SK-N-SH (cell line): ENCODE measurements at regions not wholly inside any gene's neighbourhood (a gene's known extent, or its start where the extent isn't known, plus 50 kb on each side); places are given as distances from the start of the nearest gene placed in this dataset.

Experiments used
- CTCF ChIA-PET: fragments of 300-600, 350-600 bp; formaldehyde crosslinking; extraction: SDS; loops from one replicate; lab custom pipeline; 2021; lab: Yijun Ruan, JAX
- POLR2A ChIA-PET: fragments of 350-600 bp; sonication (Branson Sonifier 250); formaldehyde crosslinking; extraction: SDS; loops from one replicate; lab custom pipeline; 2020; ENCODE audit warnings: antibody characterized with exemption, inconsistent platforms; lab: Yijun Ruan, JAX
- DNase-seq: peaks from one replicate; pipeline ENCODE4 v3.0.0; 2012
- H2AFZ ChIP-seq: fragments of 200-600 bp; sonication (generic); 2 replicates; pipeline ENCODE4 v1.8.1; 2016; ENCODE audit warnings: antibody characterized with exemption, mild to moderate bottlenecking, low read depth
- H3F3A ChIP-seq: fragments of 200-600 bp; sonication (generic); replicated peaks from 2 replicates; pipeline ENCODE3; 2016; ENCODE audit warnings: antibody characterized with exemption, mild to moderate bottlenecking; ENCODE audit not compliant: insufficient read depth
- H3K27ac ChIP-seq, 2 experiments: fragments of 200-500 bp in 1 of 2; fragments of 200-600 bp in 1 of 2; sonication (Bioruptor generic) in 1 of 2; sonication (generic), shearing (Covaris generic) in 1 of 2; 2 replicates each; pipeline versions ENCODE4 v1.5.1 to v1.6.1; 2014 to 2016; ENCODE audit warnings: low read depth in 2 of 2, inconsistent platforms in 1 of 2, low read length in 1 of 2, mild to moderate bottlenecking in 1 of 2, mixed read lengths in 1 of 2
- H3K27me3 ChIP-seq: fragments of 200-600 bp; sonication (generic), shearing (Covaris generic); 2 replicates; pipeline ENCODE4 v1.6.1; 2016; ENCODE audit warnings: mixed run types; ENCODE audit not compliant: insufficient read depth
- H3K36me3 ChIP-seq, 2 experiments: fragments of 200-500 bp in 1 of 2; fragments of 200-600 bp in 1 of 2; sonication (Bioruptor generic) in 1 of 2; sonication (generic) in 1 of 2; replicated peaks in 1 of 2; 2 replicates each; pipeline versions ENCODE3 to v1.5.1; 2014 to 2016; ENCODE audit warnings: low read length in 1 of 2, mild to moderate bottlenecking in 1 of 2; ENCODE audit not compliant: insufficient read depth in 2 of 2, control insufficient read depth in 1 of 2
- H3K4me1 ChIP-seq, 2 experiments: fragments of 200-500 bp in 1 of 2; fragments of 200-600 bp in 1 of 2; sonication (Bioruptor generic) in 1 of 2; sonication (generic), shearing (Covaris generic) in 1 of 2; 2 replicates each; pipeline versions ENCODE4 v1.5.1 to v1.6.1; 2014 to 2016; ENCODE audit warnings: low read depth in 1 of 2, low read length in 1 of 2, mixed run types in 1 of 2; ENCODE audit not compliant: insufficient read depth in 2 of 2, control insufficient read depth in 1 of 2
- H3K4me2 ChIP-seq: fragments of 200-600 bp; sonication (generic), shearing (Covaris generic); 2 replicates; pipeline ENCODE4 v1.6.1; 2017; ENCODE audit warnings: mixed run types
- H3K4me3 ChIP-seq, 2 experiments: fragments of 200-500 bp in 1 of 2; fragments of 200-600 bp in 1 of 2; sonication (Bioruptor generic) in 1 of 2; sonication (generic), shearing (Covaris generic) in 1 of 2; 2 replicates each; pipeline versions ENCODE4 v1.5.1 to v1.8.1; 2014 to 2016; ENCODE audit warnings: low read depth in 2 of 2, inconsistent platforms in 1 of 2, low read length in 1 of 2, mild to moderate bottlenecking in 1 of 2, mixed read lengths in 1 of 2, moderate library complexity in 1 of 2
- H3K79me2 ChIP-seq: fragments of 200-600 bp; sonication (generic); 2 replicates; pipeline ENCODE4 v1.8.1; 2017; ENCODE audit warnings: mild to moderate bottlenecking; ENCODE audit not compliant: insufficient read depth
- H3K9ac ChIP-seq: fragments of 200-600 bp; sonication (generic); 2 replicates; pipeline ENCODE4 v1.6.1; 2017; ENCODE audit warnings: mixed run types
- H3K9me2 ChIP-seq: fragments of 200-600 bp; sonication (generic); 2 replicates; pipeline ENCODE4 v1.6.1; 2017; ENCODE audit warnings: mixed run types
- H3K9me3 ChIP-seq: fragments of 200-600 bp; sonication (generic); 2 replicates; pipeline ENCODE4 v1.6.1; 2017; ENCODE audit warnings: mixed run types, mild to moderate bottlenecking, moderate library complexity
- H4K20me1 ChIP-seq: fragments of 200-600 bp; sonication (generic); 2 replicates; pipeline ENCODE4 v1.6.1; 2017; ENCODE audit warnings: mild to moderate bottlenecking, mixed run types; ENCODE audit not compliant: insufficient read depth
- CTCF ChIP-seq: fragments of 200-600 bp; sonication (generic); IDR thresholded peaks from 2 replicates; pipeline ENCODE4 v1.6.1; 2017; ENCODE audit warnings: antibody characterized with exemption, mild to moderate bottlenecking, moderate library complexity
- EP300 ChIP-seq, 2 experiments: IDR thresholded peaks; 2 replicates each; pipeline versions ENCODE4 v1.4.0 to v1.6.1; 2012; ENCODE audit warnings: borderline replicate concordance in 1 of 2, low read depth in 1 of 2, low read length in 1 of 2
- FOXM1 ChIP-seq: IDR thresholded peaks from 2 replicates; pipeline ENCODE4 v1.4.0; 2012; ENCODE audit warnings: low read depth, mild to moderate bottlenecking
- GABPA ChIP-seq: IDR thresholded peaks from 2 replicates; pipeline ENCODE4 v1.4.0; 2012; ENCODE audit warnings: low read depth, mild to moderate bottlenecking
- IRF3 ChIP-seq: fragments of 150-350 bp; IDR thresholded peaks from 2 replicates; pipeline ENCODE4 v1.6.1; 2016; ENCODE audit warnings: mild to moderate bottlenecking, low read depth, low read length
- MAX ChIP-seq: IDR thresholded peaks from 2 replicates; pipeline ENCODE4 v1.4.0; 2012; ENCODE audit warnings: low read depth
- MXI1 ChIP-seq: IDR thresholded peaks from 2 replicates; pipeline ENCODE4 v1.6.1; 2012; ENCODE audit warnings: mild to moderate bottlenecking, low read depth, low read length, improper control_type of control experiment
- POLR2AphosphoS5 ChIP-seq: IDR thresholded peaks from 2 replicates; pipeline ENCODE4 v1.6.1; 2012; ENCODE audit warnings: low read depth, low read length
- RCOR1 ChIP-seq: fragments of 150-350 bp; IDR thresholded peaks from 2 replicates; pipeline ENCODE4 v1.6.1; 2017; ENCODE audit warnings: antibody characterized with exemption, low read length
- RFX5 ChIP-seq: IDR thresholded peaks from 2 replicates; pipeline ENCODE4 v1.6.1; 2012; ENCODE audit warnings: mild to moderate bottlenecking, improper control_type of control experiment, low read length
- RXRA ChIP-seq: IDR thresholded peaks from 2 replicates; pipeline ENCODE4 v1.4.0; 2012; ENCODE audit warnings: low read depth, mild to moderate bottlenecking, borderline replicate concordance
- SIN3A ChIP-seq: IDR thresholded peaks from 2 replicates; pipeline ENCODE4 v1.6.1; 2012; ENCODE audit warnings: low read depth, mild to moderate bottlenecking, low read length, moderate library complexity, borderline replicate concordance
- SMC3 ChIP-seq: IDR thresholded peaks from 2 replicates; pipeline ENCODE4 v1.6.1; 2012; ENCODE audit warnings: low read depth, low read length, improper control_type of control experiment
- TCF12 ChIP-seq: IDR thresholded peaks from 2 replicates; pipeline ENCODE4 v1.4.0; 2012
- TEAD4 ChIP-seq: IDR thresholded peaks from 2 replicates; pipeline ENCODE4 v1.4.0; 2012; ENCODE audit warnings: mild to moderate bottlenecking, borderline replicate concordance; ENCODE audit not compliant: insufficient read depth
- USF1 ChIP-seq: IDR thresholded peaks from 2 replicates; pipeline ENCODE4 v1.4.0; 2012; ENCODE audit warnings: low read depth, borderline replicate concordance
- USF2 ChIP-seq: fragments of 150-350 bp; IDR thresholded peaks from 2 replicates; pipeline ENCODE4 v1.6.1; 2017; ENCODE audit warnings: antibody characterized with exemption, low read length, low read depth, borderline replicate concordance
- YY1 ChIP-seq: IDR thresholded peaks from 2 replicates; pipeline ENCODE4 v1.4.0; 2012; ENCODE audit warnings: low read depth, mild to moderate bottlenecking
- WGBS: methylation state at CpG from one replicate; pipeline ENCODE4 v1.1.6; 2017; ENCODE audit warnings: low lambda C conversion rate; 5-methylcytosine and 5-hydroxymethylcytosine counted together

GRCh38 chr6:71420095-71420692, 131.6 kb downstream of the OGFRL1 start:
- peaks cover 22% of the 10 kb centered on the region for H3K79me2 ChIP-seq
- peak; percentile 75 for DNase-seq
- H3K27ac ChIP-seq = peak overlapping the region; percentile 67 to 79
- CTCF ChIA-PET = interaction anchor here (1.2 to 2.1 kb wide), 2 partner anchors 10 to 13 kb away, joined by 3 to 6 read pairs; no protein-coding TSS in a partner anchor
- TF ChIP-seq MAX = peak; percentile 32
- TF ChIP-seq SIN3A = peak; percentile 50; the same call in 1 of the 2 replicates
- TF ChIP-seq CTCF = peak; percentile 47
- no peak for TF ChIP-seq IRF3
- TF ChIP-seq POLR2AphosphoS5 = no peak
- peak in 1 of 2 experiments; percentile 28; a peak in 1 of 4 replicates for TF ChIP-seq EP300 (IDR thresholded peaks at IDR 0.05; ENCODE audit: borderline replicate concordance in 1 of 2, low read depth in 1 of 2, low read length in 1 of 2)
- no peak for TF ChIP-seq GABPA
- 0% methylated on average over 5 of the region's 91 CpGs for WGBS
- POLR2A ChIA-PET = no interaction called here
- H3K27me3 ChIP-seq = no peaks in the 10 kb centered on the region
- H3K9ac ChIP-seq = peak overlapping the region; percentile 76
- H3K9me2 ChIP-seq = no peaks in the 10 kb centered on the region
- peaks cover 5 to 6% of the 10 kb centered on the region in 2 experiments; a peak in 2 of 4 replicates for H3K4me1 ChIP-seq
- no peaks in the 10 kb centered on the region for H3K9me3 ChIP-seq
- peak overlapping the region; percentile 83 for H3K4me2 ChIP-seq
- no peaks in the 10 kb centered on the region for H4K20me1 ChIP-seq
- H3F3A ChIP-seq = peaks cover 3% of the 10 kb centered on the region
- peak overlapping the region; percentile 83 for H2AFZ ChIP-seq
- H3K36me3 ChIP-seq = peaks cover 17 to 18% of the 10 kb centered on the region in 2 experiments
- peak overlapping the region; percentile 87 to 93 for H3K4me3 ChIP-seq

- peaks cover 3% of the 10 kb centered on the region for H3F3A ChIP-seq
- H3K9ac ChIP-seq = peak overlapping the region; percentile 76
- peak overlapping the region; percentile 85 for H2AFZ ChIP-seq
- H3K79me2 ChIP-seq = peaks cover 22% of the 10 kb centered on the region
- H3K9me2 ChIP-seq = no peaks in the 10 kb centered on the region
- H3K27ac ChIP-seq = peak overlapping the region; percentile 67 to 79
- H4K20me1 ChIP-seq = no peaks in the 10 kb centered on the region
- no peaks in the 10 kb centered on the region for H3K27me3 ChIP-seq
- H3K4me3 ChIP-seq = peak overlapping the region; percentile 87 to 93
- CTCF ChIA-PET = interaction anchor here (1.2 to 2.1 kb wide), 2 partner anchors 10 to 13 kb away, joined by 3 to 6 read pairs; no protein-coding TSS in a partner anchor
- peaks cover 5 to 6% of the 10 kb centered on the region in 2 experiments; a peak in 2 of 4 replicates for H3K4me1 ChIP-seq
- POLR2A ChIA-PET = no interaction called here
- WGBS = 2% methylated on average over 13 of the region's 46 CpGs
- H3K4me2 ChIP-seq = peak overlapping the region; percentile 83
- no peaks in the 10 kb centered on the region for H3K9me3 ChIP-seq
- DNase-seq = peak; percentile 92
- peaks cover 11 to 12% of the 10 kb centered on the region in 2 experiments for H3K36me3 ChIP-seq
- TF ChIP-seq TCF12 (no peak), SIN3A (no peak), USF2 (no peak), TEAD4 (no peak), RCOR1 (0 out of 2 replicates have a peak, but pooled peaks have one; percentile 9), SMC3 (no peak), CTCF (no peak), MXI1 (peak; percentile 53; the same call in 1 of the 2 replicates), USF1 (no peak), RFX5 (peak; percentile 66), FOXM1 (no peak), YY1 (no peak; the same call in 1 of the 2 replicates), RXRA (no peak)
Observed at GRCh38 chr6:71420693-71421328, 132.2 kb downstream of the OGFRL1 start.
